Right lobe of liver (tissue), 6 donors: ENCODE measurements at regions not wholly inside any gene's neighbourhood (a gene's known extent, or its start where the extent isn't known, plus 50 kb on each side); places are given as distances from the start of the nearest gene placed in this dataset.

Source experiments
- ATAC-seq, 4 donors: fragments of 200-7000 bp; cut with Tn5 transposase; one replicate each; pipeline ENCODE4 v1.9.1; 2020; ENCODE audit warnings: mild to moderate bottlenecking in 4 of 4, moderate library complexity in 4 of 4
- DNase-seq, 3 donors: peaks; one replicate each; pipeline ENCODE4 v3.0.0-alpha.2; 2020
- H3K27ac ChIP-seq, 3 donors: fragments of 200-600 bp; one replicate each; pipeline ENCODE4 v1.8.0; 2022
- H3K27me3 ChIP-seq, 2 donors: fragments of 200-600 bp; one replicate each; pipeline ENCODE4 v1.8.0; 2022
- H3K36me3 ChIP-seq, 4 donors: fragments of 200-600 bp; sonication (generic) in 1 of 4; one replicate each; pipeline versions ENCODE4 v1.5.1 to v1.8.0; 2017 to 2022; ENCODE audit warnings: control low read depth in 1 of 4
- H3K4me1 ChIP-seq, 4 donors: fragments of 200-600 bp; sonication (generic) in 1 of 4; one replicate each; pipeline versions ENCODE4 v1.5.1 to v1.8.0; 2017 to 2022; ENCODE audit warnings: control low read depth in 1 of 4
- H3K4me3 ChIP-seq, 3 donors: fragments of 200-600 bp; one replicate each; pipeline ENCODE4 v1.8.0; 2022
- H3K9me3 ChIP-seq, 4 donors: fragments of 200-600 bp; sonication (generic) in 1 of 4; one replicate each; pipeline versions ENCODE4 v1.5.1 to v1.8.0; 2017 to 2022; ENCODE audit warnings: control low read depth in 1 of 4
- POLR2A ChIP-seq: fragments of 450-650 bp; IDR thresholded peaks from one replicate; pipeline ENCODE4 v1.6.1; 2017; ENCODE audit warnings: antibody characterized with exemption, mild to moderate bottlenecking
- WGBS: methylation state at CpG from one replicate; pipeline ENCODE4 v1.1.6; 2018; ENCODE audit warnings: low coverage, low lambda C conversion rate; ENCODE audit not compliant: insufficient coverage; ENCODE audit errors: missing lambda C conversion rate; 5-methylcytosine and 5-hydroxymethylcytosine counted together
- intact Hi-C, 2 donors: fragments of 100-400 bp; cut with DNase I; formaldehyde crosslinking; loops; one replicate each; pipeline versions ENCODE4 v1.11.2 to v1.14.1; 2022
- TF ChIP-seq, protein P1 (sequence below), 4 donors: fragments of 200-600 bp in 3 of 4; fragments of 450-650 bp in 1 of 4; IDR thresholded peaks; one replicate each; pipeline versions ENCODE4 v1.5.1 to v1.8.0; 2016 to 2022; ENCODE audit warnings: antibody characterized with exemption in 4 of 4, mild to moderate bottlenecking in 2 of 4
- donor health status: DM: no; HTN: yes; CAD: no.
- donor health status: DM: no; HTN: no; CAD: no.
- donor health status: DM: no; HTN: no; CAD: no.
- donor health status: DM: no; HTN: yes; CAD: no.
- donor health status: DM: no; HTN: yes; CAD: no.

DNA sequence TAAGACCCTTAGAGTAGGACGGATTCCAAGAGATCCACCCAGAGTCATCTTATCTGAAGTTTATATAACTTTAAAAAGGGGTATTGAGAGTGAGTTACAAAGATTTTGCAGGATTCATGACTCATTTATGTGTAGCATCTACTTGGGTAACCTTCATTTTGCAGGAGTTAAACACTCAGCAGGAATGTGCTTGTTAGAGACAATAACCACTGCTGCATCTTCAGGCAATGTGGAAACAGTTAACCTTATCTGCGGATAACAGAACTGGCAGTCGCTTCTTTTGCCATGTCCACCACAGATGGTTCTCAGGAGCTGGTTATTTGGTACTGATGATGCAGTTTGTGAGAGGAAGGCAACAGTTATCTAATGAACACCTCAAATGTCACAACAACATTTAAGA, 417.9 kb upstream of the DDI1 start:
- Histone ChIP-seq H3K27me3 (no peaks in the 10 kb centered on the region), H3K4me1 (no peaks in the 10 kb centered on the region), H3K4me3 (no peak overlapping the region), H3K36me3 (no peaks in the 10 kb centered on the region), H3K9me3 (no peaks in the 10 kb centered on the region), H3K27ac (no peak overlapping the region)
- ATAC-seq (no peak), DNase-seq (no peak)
- WGBS, result 22% methylated on average over 2 of the region's 3 CpGs
- TF ChIP-seq POLR2A, result no peak
- TF ChIP-seq, protein P1, sequence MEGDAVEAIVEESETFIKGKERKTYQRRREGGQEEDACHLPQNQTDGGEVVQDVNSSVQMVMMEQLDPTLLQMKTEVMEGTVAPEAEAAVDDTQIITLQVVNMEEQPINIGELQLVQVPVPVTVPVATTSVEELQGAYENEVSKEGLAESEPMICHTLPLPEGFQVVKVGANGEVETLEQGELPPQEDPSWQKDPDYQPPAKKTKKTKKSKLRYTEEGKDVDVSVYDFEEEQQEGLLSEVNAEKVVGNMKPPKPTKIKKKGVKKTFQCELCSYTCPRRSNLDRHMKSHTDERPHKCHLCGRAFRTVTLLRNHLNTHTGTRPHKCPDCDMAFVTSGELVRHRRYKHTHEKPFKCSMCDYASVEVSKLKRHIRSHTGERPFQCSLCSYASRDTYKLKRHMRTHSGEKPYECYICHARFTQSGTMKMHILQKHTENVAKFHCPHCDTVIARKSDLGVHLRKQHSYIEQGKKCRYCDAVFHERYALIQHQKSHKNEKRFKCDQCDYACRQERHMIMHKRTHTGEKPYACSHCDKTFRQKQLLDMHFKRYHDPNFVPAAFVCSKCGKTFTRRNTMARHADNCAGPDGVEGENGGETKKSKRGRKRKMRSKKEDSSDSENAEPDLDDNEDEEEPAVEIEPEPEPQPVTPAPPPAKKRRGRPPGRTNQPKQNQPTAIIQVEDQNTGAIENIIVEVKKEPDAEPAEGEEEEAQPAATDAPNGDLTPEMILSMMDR (IDR thresholded peaks at IDR 0.05), result no peak
- intact Hi-C loops, result no loop called here

- Histone ChIP-seq H3K27me3 (no peaks in the 10 kb centered on the region), H3K4me3 (no peak overlapping the region), H3K36me3 (no peaks in the 10 kb centered on the region), H3K27ac (no peak overlapping the region), H3K9me3 (no peaks in the 10 kb centered on the region), H3K4me1 (no peaks in the 10 kb centered on the region)
- TF ChIP-seq POLR2A, result no peak
- TF ChIP-seq, protein P1 (IDR thresholded peaks at IDR 0.05), result peak in 3 of 4 donors; percentile 10 to 12 (median 10)
- intact Hi-C loops, result no loop called here
- DNase-seq (no peak), ATAC-seq (peak in 1 of 4 donors; percentile 31)
- WGBS, result 40% methylated on average over 5 of the region's 5 CpGs
These were observed 417.0 kb upstream of the DDI1 start for GRCh38 chr11:103619480-103619879.

- no peak for ATAC-seq
- H3K4me3 ChIP-seq, result no peak overlapping the region
- no peaks in the 10 kb centered on the region for H3K36me3 ChIP-seq
- DNase-seq, result no peak
- H3K27me3 ChIP-seq, result no peaks in the 10 kb centered on the region
- intact Hi-C loops, result no loop called here
- no peaks in the 10 kb centered on the region for H3K4me1 ChIP-seq
- 42% methylated on average over 2 of the region's 2 CpGs for WGBS
- no peak for TF ChIP-seq POLR2A
- TF ChIP-seq, protein P1 (IDR thresholded peaks at IDR 0.05), result no peak
- H3K9me3 ChIP-seq, result no peaks in the 10 kb centered on the region
- no peak overlapping the region for H3K27ac ChIP-seq
These were observed 416.5 kb upstream of the DDI1 start for GRCh38 chr11:103619938-103620337.

DNA sequence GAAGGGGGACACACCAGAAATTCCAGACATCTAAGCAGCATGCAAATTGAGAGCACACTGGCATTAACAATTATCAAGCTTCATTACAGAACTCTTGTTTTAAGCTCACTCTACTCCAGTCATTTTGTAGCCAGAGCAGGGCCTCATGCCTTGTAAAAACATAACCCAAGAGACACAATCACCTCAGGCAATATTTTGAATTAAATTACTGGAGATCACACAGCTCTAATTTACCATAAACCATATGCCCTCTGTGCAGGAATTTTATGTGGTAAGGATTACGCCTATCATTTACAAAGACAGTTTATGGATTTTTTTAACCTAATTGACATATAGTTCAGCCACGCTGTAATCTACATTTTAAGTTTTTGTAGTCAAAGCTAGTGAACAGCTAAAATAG, 414.1 kb upstream of the DDI1 start:
- Histone ChIP-seq H3K9me3 (no peaks in the 10 kb centered on the region), H3K36me3 (no peaks in the 10 kb centered on the region), H3K4me3 (no peak overlapping the region), H3K27me3 (no peaks in the 10 kb centered on the region), H3K4me1 (no peaks in the 10 kb centered on the region), H3K27ac (no peak overlapping the region)
- DNase-seq (no peak), ATAC-seq (no peak)
- WGBS, result 69% methylated on average over 2 of the region's 2 CpGs
- TF ChIP-seq POLR2A, result no peak
- TF ChIP-seq, protein P1 (IDR thresholded peaks at IDR 0.05), result no peak
- intact Hi-C loops, result no loop called here

DNA sequence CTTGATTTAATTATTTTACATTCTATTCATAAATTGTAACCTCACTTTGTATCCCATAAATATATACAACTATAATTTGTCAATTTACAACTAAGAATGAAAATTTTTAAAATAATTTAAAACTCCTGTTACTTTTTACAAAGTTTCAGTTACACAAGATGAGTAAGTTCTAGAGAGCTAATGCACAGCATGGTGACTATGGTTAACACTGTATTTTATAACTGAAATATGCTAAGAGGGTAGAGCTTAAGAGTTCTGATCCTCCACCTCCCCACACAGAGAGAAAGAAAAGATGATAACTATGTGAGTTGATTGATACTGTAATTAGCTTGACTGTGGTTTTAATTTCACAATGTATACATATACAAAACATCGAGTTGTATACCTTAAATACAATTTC, 412.5 kb upstream of the DDI1 start:
- H3K4me1 ChIP-seq, result no peaks in the 10 kb centered on the region
- H3K4me3 ChIP-seq, result no peak overlapping the region
- ATAC-seq, result no peak
- no peaks in the 10 kb centered on the region for H3K27me3 ChIP-seq
- TF ChIP-seq POLR2A, result no peak
- TF ChIP-seq, protein P1 (IDR thresholded peaks at IDR 0.05), result no peak
- no peak overlapping the region for H3K27ac ChIP-seq
- intact Hi-C loops, result no loop called here
- 14% methylated on average over 1 of the region's 1 CpG for WGBS
- H3K36me3 ChIP-seq, result no peaks in the 10 kb centered on the region
- no peaks in the 10 kb centered on the region for H3K9me3 ChIP-seq
- DNase-seq, result no peak
